SKM-1 (cell line): ENCODE measurements at regions not wholly inside any gene's neighbourhood (a gene's known extent, or its start where the extent isn't known, plus 50 kb on each side); places are given as distances from the start of the nearest gene placed in this dataset.
"Not testable (repeated sequence)": the region's sequence is repeated elsewhere in the genome, so short reads cannot be mapped to it uniquely, and the experiment has no call there.

Source experiments
- DNase-seq: peaks from one replicate; lab custom pipeline; 2025; ENCODE audit not compliant: unreplicated experiment; lab: John Stamatoyannopoulos, UW

GRCh38 chr22:45061332-45061731 is 51.5 kb upstream of the PHF21B start:
- DNase-seq, result no peak

GRCh38 chr22:45064313-45065278 is 54.8 kb upstream of the PHF21B start:
- no peak for DNase-seq

GRCh38 chr22:45065726-45066125 is 55.9 kb upstream of the PHF21B start:
- no peak for DNase-seq

- DNase-seq, result no peak
Observed at GRCh38 chr22:45067731-45068130, 57.9 kb upstream of the PHF21B start.

GRCh38 chr22:45069925-45070324 is 60.1 kb upstream of the PHF21B start:
- DNase-seq, result no peak

- DNase-seq, result no peak
Observed at GRCh38 chr22:45071618-45072017, 61.8 kb upstream of the PHF21B start.

- no peak for DNase-seq
Observed at GRCh38 chr22:45072322-45072903, 62.6 kb upstream of the PHF21B start.

- no peak for DNase-seq
Observed at GRCh38 chr22:45073064-45073463, 63.3 kb upstream of the PHF21B start.

- no peak for DNase-seq
Observed at GRCh38 chr22:45077286-45077685, 67.5 kb upstream of the PHF21B start.

- DNase-seq, result no peak
Observed at GRCh38 chr22:45077826-45078334, 68.1 kb upstream of the PHF21B start.

GRCh38 chr22:45082795-45083194 is 73.0 kb upstream of the PHF21B start:
- DNase-seq, result no peak

GRCh38 chr22:45083659-45084305 is 74.0 kb upstream of the PHF21B start:
- no peak for DNase-seq

- DNase-seq, result no peak
Observed at GRCh38 chr22:45084400-45084920, 74.7 kb upstream of the PHF21B start.

GRCh38 chr22:45087802-45088201 is 75.9 kb upstream of the NUP50 start:
- no peak for DNase-seq

GRCh38 chr22:45088576-45088975 is 75.1 kb upstream of the NUP50 start:
- no peak for DNase-seq

- no peak for DNase-seq
Observed at GRCh38 chr22:45090497-45090910, 73.2 kb upstream of the NUP50 start.

- no peak for DNase-seq
Observed at GRCh38 chr22:45091254-45091854, 72.4 kb upstream of the NUP50 start.

GRCh38 chr22:45091875-45092274 is 71.8 kb upstream of the NUP50 start:
- DNase-seq, result not testable (repeated sequence)

- DNase-seq, result no peak
Observed at GRCh38 chr22:45092644-45093043, 71.1 kb upstream of the NUP50 start.

- no peak for DNase-seq
Observed at GRCh38 chr22:45093609-45094008, 70.1 kb upstream of the NUP50 start.
